Epithelial cell of proximal tubule (primary cell): ENCODE measurements at regions not wholly inside any gene's neighbourhood (a gene's known extent, or its start where the extent isn't known, plus 50 kb on each side); places are given as distances from the start of the nearest gene placed in this dataset.

ENCODE experiments used
- DNase-seq: peaks from one replicate; pipeline ENCODE4 v3.0.0-alpha.2; 2011; ENCODE audit warnings: low read depth
- H3K4me3 ChIP-seq: 2 replicates; pipeline ENCODE4 v1.5.1; 2011; ENCODE audit warnings: low read depth, mild to moderate bottlenecking, low read length
- TF ChIP-seq, protein P1 (sequence below): conservative IDR thresholded peaks from 2 replicates; pipeline ENCODE4 v1.5.1; 2012; ENCODE audit warnings: low read depth, mild to moderate bottlenecking, low read length

DNA sequence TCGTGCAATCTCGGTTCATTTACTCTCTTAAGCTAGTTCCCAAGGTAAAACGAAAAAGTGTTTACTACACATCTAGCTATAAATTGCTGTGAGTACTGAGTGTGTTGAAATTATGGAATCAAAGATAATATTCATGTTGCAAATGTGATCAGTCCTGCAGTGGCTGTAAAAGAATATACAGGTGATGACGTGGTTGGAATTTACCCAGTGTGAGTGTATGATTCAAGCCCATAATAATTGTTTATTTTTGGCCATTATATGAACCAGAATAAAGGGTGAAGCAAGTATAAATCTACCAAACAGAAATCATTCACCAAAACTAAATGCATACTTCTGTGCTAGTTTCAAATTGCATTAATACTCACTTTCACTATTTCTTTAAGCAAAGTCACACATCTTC, 1363.6 kb upstream of the CHAC2 start:
- DNase-seq = no peak
- H3K4me3 ChIP-seq = no peak overlapping the region
- TF ChIP-seq, protein P1, sequence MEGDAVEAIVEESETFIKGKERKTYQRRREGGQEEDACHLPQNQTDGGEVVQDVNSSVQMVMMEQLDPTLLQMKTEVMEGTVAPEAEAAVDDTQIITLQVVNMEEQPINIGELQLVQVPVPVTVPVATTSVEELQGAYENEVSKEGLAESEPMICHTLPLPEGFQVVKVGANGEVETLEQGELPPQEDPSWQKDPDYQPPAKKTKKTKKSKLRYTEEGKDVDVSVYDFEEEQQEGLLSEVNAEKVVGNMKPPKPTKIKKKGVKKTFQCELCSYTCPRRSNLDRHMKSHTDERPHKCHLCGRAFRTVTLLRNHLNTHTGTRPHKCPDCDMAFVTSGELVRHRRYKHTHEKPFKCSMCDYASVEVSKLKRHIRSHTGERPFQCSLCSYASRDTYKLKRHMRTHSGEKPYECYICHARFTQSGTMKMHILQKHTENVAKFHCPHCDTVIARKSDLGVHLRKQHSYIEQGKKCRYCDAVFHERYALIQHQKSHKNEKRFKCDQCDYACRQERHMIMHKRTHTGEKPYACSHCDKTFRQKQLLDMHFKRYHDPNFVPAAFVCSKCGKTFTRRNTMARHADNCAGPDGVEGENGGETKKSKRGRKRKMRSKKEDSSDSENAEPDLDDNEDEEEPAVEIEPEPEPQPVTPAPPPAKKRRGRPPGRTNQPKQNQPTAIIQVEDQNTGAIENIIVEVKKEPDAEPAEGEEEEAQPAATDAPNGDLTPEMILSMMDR = no peak

DNA sequence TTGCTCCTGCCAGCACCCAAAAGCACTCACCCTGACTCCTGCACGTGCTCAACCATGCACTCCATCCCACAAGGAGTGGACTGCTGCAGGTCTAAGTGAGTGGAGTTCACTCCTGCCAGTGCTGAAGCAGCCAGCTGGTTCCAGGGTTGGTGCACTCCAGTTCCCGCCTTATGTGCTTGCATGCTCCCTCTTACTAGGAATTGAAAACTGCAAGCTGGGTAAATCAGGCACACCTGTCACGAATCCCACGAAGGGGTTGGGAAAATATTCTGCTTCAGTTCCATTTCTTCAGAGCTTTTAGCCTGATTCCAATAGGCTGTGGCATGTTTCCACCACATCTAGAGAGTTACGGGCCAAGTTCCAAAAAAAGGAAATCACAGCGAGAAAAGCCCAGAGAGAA, 1365.5 kb upstream of the CHAC2 start:
- TF ChIP-seq, protein P1 = no peak
- H3K4me3 ChIP-seq = no peak overlapping the region

DNA sequence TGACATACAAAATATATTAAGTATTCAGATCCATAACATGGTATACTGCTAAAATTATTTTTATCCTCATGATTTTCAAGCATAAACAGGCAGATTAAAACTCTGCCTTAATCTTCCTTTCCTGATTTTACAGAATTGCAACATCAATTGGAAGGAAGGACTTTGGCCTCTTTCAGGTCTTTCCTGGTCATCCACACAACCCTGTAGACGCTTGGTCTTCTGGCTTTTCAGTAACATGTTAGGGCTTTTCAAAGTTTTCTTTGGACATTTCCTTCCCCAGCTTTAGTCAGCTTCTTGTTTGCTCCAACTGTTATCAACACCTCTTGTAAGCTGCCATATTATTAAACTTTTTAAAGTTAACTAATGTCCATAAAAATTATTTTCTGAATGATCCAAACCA, 1364.9 kb upstream of the NRXN1 start:
- TF ChIP-seq, protein P1 = no peak

More for the DNA sequence above, 1365.5 kb upstream of the CHAC2 start:
- DNase-seq = no peak

DNA sequence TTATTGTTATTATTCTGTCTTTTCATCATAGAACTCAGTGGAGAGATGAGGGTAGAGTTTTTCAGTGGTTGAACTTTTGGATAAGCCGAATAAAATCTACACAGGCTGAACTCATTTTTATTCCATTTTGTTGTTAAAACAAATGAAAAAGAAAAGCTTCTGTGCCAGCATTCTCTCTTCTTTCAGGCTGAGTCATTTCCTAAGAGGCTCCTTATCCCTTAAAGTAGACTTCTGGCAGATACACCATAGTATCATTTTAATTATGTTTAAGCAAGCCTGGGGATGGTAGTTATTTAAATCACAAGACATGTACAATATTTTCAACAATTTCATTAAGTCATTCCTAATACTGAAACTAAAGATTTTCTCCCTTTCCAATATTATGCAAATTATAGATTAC, 1364.0 kb upstream of the NRXN1 start:
- TF ChIP-seq, protein P1 = no peak
- no peak overlapping the region for H3K4me3 ChIP-seq
- no peak for DNase-seq

More for the DNA sequence above, 1364.9 kb upstream of the NRXN1 start:
- DNase-seq = no peak
- no peak overlapping the region for H3K4me3 ChIP-seq

DNA sequence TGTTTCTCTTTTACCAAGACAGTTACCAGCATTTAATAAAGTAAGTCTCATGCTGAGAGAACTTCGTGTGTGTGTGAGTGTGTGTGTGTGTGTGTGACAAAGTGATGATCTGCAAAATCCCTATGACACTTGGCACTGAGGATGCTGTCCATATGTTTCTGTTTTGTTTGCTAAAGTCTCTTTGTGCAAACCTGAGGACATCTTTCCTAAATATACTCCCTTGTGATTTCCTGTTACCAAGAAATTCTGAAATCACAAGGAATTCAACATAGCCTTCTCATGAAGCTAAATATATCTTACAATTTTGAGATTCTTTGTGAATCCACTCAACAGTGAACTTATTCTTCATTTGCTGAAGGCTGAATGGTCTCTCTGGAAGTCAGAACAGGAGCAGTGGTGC, 1359.7 kb upstream of the NRXN1 start:
- no peak for DNase-seq
- TF ChIP-seq, protein P1 = no peak
- no peak overlapping the region for H3K4me3 ChIP-seq

DNA sequence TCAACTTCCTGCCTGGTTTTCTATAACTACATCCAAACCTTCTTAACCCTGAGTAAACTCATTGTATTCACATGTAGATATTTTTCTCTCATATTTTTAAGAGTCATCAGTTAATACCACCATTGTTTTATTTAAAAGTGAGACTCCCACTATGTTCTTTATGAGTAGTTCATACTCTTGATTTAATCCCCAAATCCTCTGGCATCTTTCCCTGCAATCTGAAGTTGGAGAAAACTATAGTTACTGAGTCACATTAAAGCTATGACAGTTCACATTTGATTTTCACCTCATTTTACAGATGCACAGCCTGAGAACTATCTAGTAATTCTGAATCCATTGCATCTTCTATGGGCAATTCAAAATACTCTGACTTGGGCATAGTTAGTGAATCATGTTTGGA, 1358.7 kb upstream of the NRXN1 start:
- TF ChIP-seq, protein P1 = no peak
- DNase-seq = no peak
- no peak overlapping the region for H3K4me3 ChIP-seq

DNA sequence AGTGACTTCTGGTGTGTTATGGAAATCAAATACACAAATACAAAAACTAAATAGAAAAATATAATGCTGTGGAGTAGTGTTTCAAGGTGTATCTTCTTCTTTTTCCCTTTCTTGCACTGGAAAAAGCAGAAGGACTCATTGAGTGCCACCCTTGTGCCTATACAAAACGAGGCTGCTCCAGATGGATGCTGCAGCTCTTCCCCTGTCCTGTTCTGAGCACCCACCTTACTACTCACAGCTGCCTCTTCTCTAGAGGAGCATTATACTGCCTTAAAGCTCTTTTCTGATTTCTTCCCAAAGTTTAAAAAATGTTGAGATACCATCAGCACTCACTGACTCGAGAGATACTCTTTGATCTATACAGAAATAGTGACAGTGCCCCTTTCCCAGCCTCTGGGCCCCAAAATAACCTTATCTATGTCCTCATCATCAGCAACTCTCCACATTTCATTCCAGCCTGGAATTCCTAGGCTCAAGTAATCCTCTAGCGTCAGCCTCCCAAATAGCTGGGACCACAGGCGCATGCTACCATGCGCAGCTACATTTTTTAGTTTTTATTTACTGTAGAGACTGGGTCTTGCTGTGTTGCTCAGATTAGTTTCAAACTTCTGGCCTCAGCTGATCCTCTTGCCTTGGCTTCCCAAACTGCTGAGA, 1356.1 kb upstream of the NRXN1 start:
- no peak overlapping the region for H3K4me3 ChIP-seq
- DNase-seq = no peak
- TF ChIP-seq, protein P1 = no peak
